ENCODE measurements at regions not wholly inside any gene's neighbourhood (a gene's known extent, or its start where the extent isn't known, plus 50 kb on each side); places are given as distances from the start of the nearest gene placed in this dataset.

GRCh38 chr11:95322539-95322938 is 91.5 kb upstream of the SESN3 start:
- no peak for DNase-seq (ENCODE audit: low read depth, low spot score)

- DNase-seq (ENCODE audit: low read depth, low spot score) = no peak
These were observed 87.5 kb upstream of the SESN3 start for GRCh38 chr11:95318498-95318897.

- no peak for DNase-seq (ENCODE audit: low read depth, low spot score)
These were observed 77.6 kb upstream of the SESN3 start for GRCh38 chr11:95308512-95309035.

GRCh38 chr11:95307286-95307685 is 76.3 kb upstream of the SESN3 start:
- no peak for DNase-seq (ENCODE audit: low read depth, low spot score)

- no peak for DNase-seq (ENCODE audit: low read depth, low spot score)
These were observed 75.8 kb upstream of the SESN3 start for GRCh38 chr11:95306801-95307200.

DNA sequence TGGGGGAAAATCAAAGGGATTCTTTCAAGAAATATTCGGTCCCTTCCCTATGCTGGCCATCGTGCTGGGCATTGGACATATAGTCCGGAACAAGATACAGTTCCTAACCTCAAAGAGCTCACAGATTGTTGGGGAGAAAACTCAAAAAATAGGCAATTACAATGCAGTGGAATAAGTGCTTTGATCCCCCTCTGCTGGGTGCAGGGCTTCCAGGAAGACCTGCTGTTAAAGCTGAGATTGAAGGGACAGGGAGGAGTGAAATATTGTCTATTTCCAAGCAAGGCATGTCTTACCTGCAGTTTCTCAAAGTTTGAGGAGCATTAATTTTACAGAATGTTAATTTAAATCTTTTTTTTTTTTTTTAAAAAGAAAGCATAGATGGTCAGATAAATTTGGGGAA is 75.1 kb upstream of the SESN3 start:
- DNase-seq (ENCODE audit: low read depth, low spot score) = no peak

DNA sequence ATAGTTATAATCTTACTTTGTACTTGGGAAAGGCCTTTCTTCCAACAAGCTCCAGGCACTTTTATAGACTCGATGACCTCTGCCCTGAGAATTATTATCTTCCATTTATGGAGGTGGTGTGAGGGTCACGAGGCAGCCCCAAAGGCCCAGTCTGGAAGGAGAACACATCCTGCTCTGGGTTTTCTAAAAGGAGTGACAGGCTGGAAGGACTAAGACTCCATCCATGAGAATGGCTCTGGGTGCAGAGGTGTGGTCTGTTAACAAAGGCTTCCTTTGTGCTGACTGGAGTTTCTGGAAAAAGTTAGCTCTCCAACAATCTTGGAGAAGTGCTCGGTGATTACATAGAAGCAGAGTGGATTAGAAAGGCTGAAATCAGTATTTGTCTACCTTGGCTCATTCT is 74.7 kb upstream of the SESN3 start:
- DNase-seq (ENCODE audit: low read depth, low spot score) = no peak

DNA sequence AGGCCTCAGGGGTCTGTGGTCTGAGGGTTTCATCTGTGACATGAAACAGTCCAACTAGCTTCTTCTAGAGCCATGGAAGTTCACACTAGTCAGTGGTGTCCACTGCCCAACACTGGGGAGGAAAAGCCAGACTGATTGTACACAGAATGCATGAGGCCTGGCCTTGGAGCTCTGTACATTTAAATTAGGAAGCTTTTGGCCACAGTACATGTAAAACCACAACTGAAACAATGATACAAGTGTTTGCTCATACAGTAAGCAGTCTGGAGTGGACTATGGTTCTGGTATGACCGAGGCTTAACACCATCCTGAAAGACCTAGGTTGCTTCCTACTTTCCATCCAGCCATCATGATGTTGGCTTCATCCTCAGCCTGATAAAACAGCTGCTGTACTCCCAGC is 73.8 kb upstream of the SESN3 start:
- DNase-seq (ENCODE audit: low read depth, low spot score) = no peak

DNA sequence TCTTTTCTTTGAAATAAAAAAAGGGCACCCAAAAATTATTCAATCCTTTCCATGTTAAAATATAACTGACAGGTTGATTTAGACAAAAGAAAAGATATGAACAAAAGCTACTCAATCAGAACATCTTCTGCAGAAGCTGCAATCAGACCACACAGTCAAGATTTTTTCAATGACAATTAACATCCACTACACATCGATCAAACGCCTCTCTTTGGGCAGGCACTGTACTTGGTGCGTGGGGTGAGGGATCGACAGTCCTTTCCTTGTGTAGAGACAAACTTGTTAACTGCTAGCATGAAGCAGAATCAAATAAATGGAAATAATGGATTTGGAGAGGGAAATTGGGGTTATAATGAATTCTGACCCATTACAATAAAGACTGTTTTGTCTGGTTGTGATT is 71.2 kb upstream of the SESN3 start:
- DNase-seq (ENCODE audit: low read depth, low spot score) = no peak

GRCh38 chr11:95301474-95301873 is 70.5 kb upstream of the SESN3 start:
- no peak for DNase-seq (ENCODE audit: low read depth, low spot score)

DNA sequence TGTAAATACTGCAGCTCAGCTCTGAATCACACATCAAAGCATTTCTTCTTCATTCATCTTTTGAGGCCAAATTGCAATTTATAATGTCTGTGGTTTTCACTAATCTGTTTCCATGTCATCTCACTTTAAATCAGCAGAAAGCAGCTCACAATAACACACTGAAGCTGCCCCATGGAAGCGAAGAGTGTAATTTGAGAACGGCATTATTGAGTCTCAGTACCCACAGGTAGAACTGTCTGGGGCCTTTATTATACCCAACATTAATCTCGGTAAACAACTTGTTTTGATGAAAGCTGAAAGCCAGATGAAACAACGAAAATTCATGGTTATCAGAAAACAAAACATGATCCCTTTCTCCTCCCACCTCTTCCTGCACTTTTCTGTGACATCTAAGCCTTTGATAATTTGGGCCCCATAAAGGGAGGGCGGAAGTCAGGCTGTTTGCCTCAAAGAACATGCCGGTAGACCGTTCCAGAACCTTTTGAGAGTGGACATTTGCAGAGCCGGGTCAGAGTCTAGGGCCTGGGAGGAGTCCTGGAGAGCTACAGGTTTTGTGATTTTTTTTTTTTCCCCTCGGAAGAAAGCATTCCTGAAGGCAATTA is 68.2 kb upstream of the SESN3 start:
- no peak for DNase-seq (ENCODE audit: low read depth, low spot score)

GRCh38 chr11:95297680-95298452 is 66.9 kb upstream of the SESN3 start:
- no peak for DNase-seq (ENCODE audit: low read depth, low spot score)

DNA sequence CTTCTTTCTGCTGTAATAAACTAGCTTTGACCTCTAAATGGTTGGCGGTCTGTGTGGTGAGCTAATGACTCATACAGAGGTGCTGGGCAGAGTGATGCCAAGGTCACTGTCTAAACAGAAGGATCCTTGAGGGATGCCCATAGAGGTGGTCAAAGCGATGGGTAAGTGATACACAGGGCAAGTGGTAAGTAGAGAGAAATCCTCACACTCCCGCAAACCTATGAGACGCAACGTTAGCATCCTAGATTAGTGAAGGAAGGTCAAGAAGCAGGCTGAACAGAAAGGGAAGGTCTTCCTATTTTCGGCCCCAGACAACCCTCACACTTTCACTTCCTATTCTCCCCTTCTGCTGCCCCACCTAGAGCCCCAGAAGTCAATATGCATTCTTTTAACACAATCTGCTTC is 65.6 kb upstream of the SESN3 start:
- DNase-seq (ENCODE audit: low read depth, low spot score) = no peak

DNA sequence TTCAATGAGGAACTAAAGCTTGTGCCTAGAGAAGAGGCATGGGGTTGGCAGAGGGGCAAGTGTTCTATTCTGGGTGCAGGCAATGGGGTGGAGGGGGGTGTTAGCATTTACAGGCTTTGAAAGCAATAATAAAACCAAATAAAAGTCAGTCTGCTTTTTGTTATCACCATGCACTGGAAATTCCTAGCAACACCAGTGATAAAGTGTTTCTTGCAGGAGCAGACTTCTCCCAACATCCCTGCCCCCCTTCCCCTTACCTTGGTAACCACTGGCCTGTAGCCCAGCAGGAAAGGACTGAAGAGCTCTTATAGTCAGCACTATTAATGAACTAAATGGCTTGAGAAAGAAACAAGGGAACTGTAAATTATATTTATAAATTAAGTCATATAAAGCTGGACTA is 65.2 kb upstream of the SESN3 start:
- DNase-seq (ENCODE audit: low read depth, low spot score) = no peak

DNA sequence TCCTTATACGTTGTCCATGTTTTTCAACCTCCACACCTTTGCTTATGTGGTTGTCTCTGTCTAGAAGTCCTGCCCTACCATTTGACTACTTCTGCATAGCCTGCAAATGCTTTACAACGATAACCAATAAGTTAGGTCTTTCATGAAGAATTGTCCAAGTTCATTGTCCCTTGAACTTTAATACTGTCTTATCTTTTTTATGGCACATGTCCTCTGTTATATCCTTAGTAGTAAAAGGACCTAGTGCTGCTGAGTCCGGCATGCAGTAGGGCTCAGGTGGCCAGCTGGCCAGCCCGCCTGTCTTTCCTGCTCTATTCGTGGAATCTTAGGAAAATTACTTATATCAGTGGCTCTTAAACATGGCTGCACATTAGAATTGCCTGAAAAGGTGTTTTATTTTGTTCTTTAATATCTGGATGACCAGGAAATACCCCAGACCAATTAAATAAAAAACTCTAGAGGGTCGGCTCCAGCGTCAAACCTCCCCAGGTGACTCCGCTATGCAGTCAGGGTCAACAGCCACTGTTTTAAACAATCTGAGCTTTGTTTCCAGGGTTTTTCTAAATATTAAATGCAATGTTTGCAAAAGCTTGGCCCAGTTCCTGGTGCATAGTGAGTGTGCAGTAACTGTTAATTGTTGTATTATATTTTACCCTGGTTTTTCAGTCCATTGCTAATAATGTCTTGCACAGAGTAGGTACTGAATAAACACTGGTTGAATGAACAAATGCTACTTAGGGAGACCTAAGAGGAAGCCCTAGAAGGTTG is 64.6 kb upstream of the SESN3 start:
- no peak for DNase-seq (ENCODE audit: low read depth, low spot score)

DNA sequence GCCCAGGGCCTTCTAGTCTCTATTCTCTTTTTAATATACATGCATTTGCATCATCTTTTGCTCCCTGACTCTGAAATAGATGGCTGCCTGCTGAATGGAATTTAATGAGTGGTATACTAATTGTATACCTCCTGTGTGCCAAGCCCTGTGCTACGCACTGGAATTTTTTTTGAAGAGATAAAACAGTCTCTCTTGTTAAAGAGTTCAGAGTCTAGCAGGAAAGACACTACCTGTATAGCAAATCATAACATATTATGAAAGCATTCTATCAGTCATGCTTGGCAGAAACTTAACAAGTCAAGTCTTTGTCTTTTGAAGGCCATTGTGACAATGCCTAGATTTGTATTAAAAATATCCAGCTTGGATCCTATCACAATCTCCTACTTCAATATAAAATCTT is 63.7 kb upstream of the SESN3 start:
- no peak for DNase-seq (ENCODE audit: low read depth, low spot score)

DNA sequence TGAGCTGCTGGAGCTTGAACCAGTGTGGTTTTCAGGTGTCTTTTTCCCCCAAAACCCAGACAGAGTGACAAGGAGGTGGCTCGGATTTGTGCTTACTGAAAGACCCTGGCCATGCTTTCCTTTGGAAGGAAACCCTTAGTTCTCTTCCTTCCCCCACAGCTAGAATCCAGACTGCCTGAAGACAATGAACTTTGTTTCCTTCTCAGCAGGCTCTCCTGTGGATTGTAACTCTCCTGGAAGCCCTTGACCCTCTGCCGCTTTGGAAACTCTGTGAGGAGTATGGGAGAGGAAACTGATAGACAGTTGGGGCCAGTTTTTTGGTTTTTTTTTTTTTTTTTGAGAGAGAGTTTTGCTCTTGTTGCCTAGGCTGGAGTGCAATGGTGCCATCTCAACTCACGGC is 62.1 kb upstream of the SESN3 start:
- DNase-seq (ENCODE audit: low read depth, low spot score) = no peak

DNA sequence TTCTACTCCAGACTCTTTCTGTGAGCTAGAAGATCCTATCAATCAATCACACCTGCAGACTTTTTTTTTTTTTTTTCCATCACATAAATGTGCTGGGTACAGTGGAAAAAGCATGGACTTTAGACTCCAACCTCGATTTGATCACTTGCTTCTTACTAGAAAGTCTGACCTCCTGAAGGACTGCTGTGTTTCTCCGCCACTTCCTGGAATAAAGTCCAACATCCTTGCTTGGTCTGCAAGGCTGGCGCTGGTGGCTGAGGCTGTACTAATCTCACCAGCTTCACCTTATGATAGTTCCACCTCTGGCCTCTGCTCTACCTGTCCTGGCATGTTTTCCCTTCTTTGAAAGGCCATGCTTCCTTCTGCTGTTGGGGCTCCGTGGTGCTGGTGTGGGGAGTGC is 60.9 kb upstream of the SESN3 start:
- no peak for DNase-seq (ENCODE audit: low read depth, low spot score)

GRCh38 chr11:95289378-95290101 is 58.5 kb upstream of the SESN3 start:
- DNase-seq (ENCODE audit: low read depth, low spot score) = no peak

DNA sequence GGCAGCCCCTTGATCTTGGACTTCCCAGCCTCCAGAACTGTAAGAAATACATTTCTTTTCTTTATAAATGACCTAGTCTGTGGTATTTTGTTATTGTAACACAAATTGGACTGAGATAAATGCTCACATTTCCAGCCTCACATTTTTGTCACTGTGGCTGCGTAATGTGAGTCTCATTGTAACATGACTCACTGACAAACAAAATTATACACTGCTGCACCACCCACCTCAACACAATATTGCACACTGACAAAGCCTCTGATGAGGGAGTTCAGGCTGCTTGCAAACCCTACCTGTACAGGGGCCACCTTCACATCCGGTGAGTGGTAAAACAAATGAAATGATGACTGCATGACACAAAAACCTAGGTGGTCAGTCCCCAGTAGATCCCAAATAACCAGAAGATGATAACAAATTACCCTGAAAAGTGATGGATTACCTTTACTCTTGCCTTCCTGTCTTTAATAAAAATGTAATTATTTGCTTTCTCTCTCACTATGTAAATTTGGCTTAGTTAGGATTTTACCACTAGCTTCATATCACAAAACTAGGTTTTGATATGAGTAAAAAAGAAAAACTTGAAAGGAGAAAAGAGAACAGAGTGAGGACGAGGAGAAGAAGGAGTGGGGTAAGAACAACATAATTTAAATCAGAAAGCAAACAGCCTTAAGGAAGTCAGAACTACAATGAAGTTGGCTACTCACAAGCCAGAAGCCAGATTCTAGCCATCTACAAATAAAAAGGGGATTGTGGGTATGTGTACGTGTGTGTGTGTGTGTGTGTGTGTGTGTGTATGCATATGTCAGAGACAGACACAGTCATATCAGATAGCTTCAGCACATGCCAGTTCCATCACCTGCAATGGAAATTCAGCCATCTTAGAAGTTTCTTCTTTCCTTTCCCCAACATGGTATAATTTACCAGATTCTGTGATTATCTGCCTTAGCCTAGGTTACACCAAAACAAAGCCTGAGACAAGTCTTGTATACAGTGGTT is 53.4 kb upstream of the SESN3 start:
- no peak for DNase-seq (ENCODE audit: low read depth, low spot score)

DNA sequence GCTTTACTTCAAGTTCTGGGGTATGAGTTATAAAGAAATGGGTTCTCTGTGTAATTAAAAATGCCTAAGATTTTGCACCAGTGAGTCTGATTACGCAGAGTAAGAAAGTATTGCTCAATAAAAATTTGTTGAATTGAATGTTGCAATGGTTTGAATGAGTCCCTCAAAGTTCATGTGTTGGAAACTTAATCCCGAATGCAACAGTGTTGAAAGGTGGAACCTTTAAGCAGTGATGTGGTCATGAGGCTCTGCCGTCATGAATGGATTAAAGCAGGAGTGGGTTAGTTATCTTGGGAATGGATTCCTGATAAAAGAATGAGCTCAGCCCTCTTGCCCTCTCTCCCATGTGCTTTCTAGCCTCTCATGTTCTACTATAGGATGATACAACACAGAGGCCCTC is 52.6 kb upstream of the SESN3 start:
- DNase-seq (ENCODE audit: low read depth, low spot score) = no peak

All from pulmonary artery endothelial cell (primary cell).